ENCODE measurements at regions not wholly inside any gene's neighbourhood (a gene's known extent, or its start where the extent isn't known, plus 50 kb on each side); places are given as distances from the start of the nearest gene placed in this dataset.
"Not testable (repeated sequence)": the region's sequence is repeated elsewhere in the genome, so short reads cannot be mapped to it uniquely, and the experiment has no call there.

GRCh38 chr4:22595684-22596083, 79.8 kb upstream of the ADGRA3 start:
- WGBS, 2 donors, result 45 to 49% methylated on average over 3 of the region's 3 CpGs
- no peak for TF ChIP-seq POLR2A (IDR thresholded peaks at IDR 0.05)
- TF ChIP-seq, protein P1, sequence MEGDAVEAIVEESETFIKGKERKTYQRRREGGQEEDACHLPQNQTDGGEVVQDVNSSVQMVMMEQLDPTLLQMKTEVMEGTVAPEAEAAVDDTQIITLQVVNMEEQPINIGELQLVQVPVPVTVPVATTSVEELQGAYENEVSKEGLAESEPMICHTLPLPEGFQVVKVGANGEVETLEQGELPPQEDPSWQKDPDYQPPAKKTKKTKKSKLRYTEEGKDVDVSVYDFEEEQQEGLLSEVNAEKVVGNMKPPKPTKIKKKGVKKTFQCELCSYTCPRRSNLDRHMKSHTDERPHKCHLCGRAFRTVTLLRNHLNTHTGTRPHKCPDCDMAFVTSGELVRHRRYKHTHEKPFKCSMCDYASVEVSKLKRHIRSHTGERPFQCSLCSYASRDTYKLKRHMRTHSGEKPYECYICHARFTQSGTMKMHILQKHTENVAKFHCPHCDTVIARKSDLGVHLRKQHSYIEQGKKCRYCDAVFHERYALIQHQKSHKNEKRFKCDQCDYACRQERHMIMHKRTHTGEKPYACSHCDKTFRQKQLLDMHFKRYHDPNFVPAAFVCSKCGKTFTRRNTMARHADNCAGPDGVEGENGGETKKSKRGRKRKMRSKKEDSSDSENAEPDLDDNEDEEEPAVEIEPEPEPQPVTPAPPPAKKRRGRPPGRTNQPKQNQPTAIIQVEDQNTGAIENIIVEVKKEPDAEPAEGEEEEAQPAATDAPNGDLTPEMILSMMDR (IDR thresholded peaks at IDR 0.05), result no peak
- no peak for DNase-seq (ENCODE audit: low spot score in 2 of 2)
- no peak overlapping the region for H3K4me3 ChIP-seq (ENCODE audit: low read depth, poor library complexity, severe bottlenecking)
- intact Hi-C loops (cut with DNase I; ENCODE audit: low total_unique reads), result no loop called here

GRCh38 chr4:22596409-22596808, 80.5 kb upstream of the ADGRA3 start:
- 42 to 47% methylated on average over 2 of the region's 2 CpGs for WGBS, 2 donors
- H3K4me3 ChIP-seq (ENCODE audit: low read depth, poor library complexity, severe bottlenecking), result no peak overlapping the region
- TF ChIP-seq, protein P1 (IDR thresholded peaks at IDR 0.05), result no peak
- TF ChIP-seq POLR2A (IDR thresholded peaks at IDR 0.05), result no peak
- intact Hi-C loops (cut with DNase I; ENCODE audit: low total_unique reads), result no loop called here
- no peak for DNase-seq (ENCODE audit: low spot score in 2 of 2)

- DNase-seq (ENCODE audit: low spot score in 2 of 2), result no peak
- WGBS, 2 donors, result 87 to 92% methylated on average over 5 of the region's 5 CpGs
- no peak overlapping the region for H3K4me3 ChIP-seq (ENCODE audit: low read depth, poor library complexity, severe bottlenecking)
- no peak for TF ChIP-seq POLR2A (IDR thresholded peaks at IDR 0.05)
- TF ChIP-seq, protein P1 (IDR thresholded peaks at IDR 0.05), result no peak
- intact Hi-C loops (cut with DNase I; ENCODE audit: low total_unique reads), result no loop called here
These were observed 81.6 kb upstream of the ADGRA3 start for GRCh38 chr4:22597471-22597870.

- WGBS, 2 donors, result 80% methylated on average over 8 of the region's 8 CpGs
- H3K4me3 ChIP-seq (ENCODE audit: low read depth, poor library complexity, severe bottlenecking); intact Hi-C loops (cut with DNase I; ENCODE audit: low total_unique reads); DNase-seq (ENCODE audit: low spot score in 2 of 2): not testable (repeated sequence)
These were observed 82.5 kb upstream of the ADGRA3 start for GRCh38 chr4:22598113-22599047.

DNA sequence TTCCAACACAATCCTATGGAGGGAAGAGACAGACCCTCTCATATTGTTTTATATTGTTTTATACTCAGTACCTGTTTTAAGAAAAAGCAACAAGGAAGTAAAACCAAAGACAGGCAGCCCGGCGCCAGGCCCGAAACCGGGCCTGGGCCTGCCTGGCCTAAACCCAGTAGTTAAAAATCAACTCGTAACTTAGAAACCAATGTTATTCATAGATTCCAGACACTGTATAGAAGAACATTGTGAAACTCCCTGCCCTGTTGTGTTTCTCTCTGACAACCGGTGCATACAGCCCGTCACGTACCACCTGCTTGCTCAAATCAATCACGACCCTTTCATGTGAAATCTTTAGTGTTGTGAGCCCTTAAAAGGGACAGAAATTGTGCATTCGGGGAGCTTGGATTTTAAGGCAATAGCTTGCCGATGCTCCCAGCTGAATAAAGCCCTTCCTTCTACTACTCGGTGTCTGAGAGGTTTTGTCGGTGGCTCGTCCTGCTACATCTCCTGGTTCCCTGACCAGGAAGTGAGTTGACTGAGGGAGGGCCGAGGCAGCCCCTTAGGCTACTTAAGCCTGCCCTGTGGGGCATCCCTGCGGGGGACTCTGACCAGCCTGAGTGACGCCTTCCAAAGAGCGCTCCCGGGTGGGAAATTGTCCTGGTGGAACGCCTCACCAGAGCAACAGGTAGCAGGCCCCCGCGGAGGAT, 83.5 kb upstream of the ADGRA3 start:
- intact Hi-C loops (cut with DNase I; ENCODE audit: low total_unique reads); H3K4me3 ChIP-seq (ENCODE audit: low read depth, poor library complexity, severe bottlenecking); DNase-seq (ENCODE audit: low spot score in 2 of 2): not testable (repeated sequence)
- 87 to 91% methylated on average over 20 to 22 of the region's 22 CpGs for WGBS, 2 donors

DNA sequence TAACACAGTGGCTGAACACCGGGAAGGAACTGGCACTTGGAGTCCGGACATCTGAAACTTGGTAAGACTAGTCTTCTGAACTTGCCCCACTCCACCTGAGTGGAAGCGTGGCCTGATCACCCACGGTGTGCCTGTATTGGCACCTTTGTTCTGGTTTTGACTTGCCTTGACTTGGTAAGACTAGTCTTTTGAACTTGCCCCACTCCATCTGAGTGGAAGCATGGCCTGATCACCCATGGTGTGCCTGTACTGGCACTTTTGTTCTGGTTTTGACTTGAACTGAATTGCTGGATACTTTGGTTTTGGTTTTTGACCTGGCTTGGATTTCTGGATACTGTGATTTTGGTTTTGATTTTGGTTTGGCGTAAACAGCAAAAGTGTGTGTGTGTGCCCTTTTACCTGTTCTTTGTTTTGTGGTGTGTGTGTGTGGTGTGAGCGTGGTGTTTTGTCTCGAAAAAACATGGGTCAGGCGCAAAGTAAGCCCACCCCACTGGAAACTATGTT, 84.1 kb upstream of the ADGRA3 start:
- intact Hi-C loops (cut with DNase I; ENCODE audit: low total_unique reads), result loop anchor here (10.0 kb wide), 1 partner anchor 195 kb away; no protein-coding TSS in a partner anchor
- H3K4me3 ChIP-seq (ENCODE audit: low read depth, poor library complexity, severe bottlenecking); DNase-seq (ENCODE audit: low spot score in 2 of 2): not testable (repeated sequence)
- WGBS, 2 donors, result 93 to 95% methylated on average over 8 of the region's 8 CpGs

- intact Hi-C loops (cut with DNase I; ENCODE audit: low total_unique reads), result loop anchor here (10.0 kb wide), 1 partner anchor 197 kb away; no protein-coding TSS in a partner anchor
- WGBS, 2 donors, result 95 to 96% methylated on average over 6 of the region's 6 CpGs
- not testable (repeated sequence) for DNase-seq (ENCODE audit: low spot score in 2 of 2); H3K4me3 ChIP-seq (ENCODE audit: low read depth, poor library complexity, severe bottlenecking)
These were observed 85.8 kb upstream of the ADGRA3 start for GRCh38 chr4:22601638-22602037.
